CD4-positive, alpha-beta T cell treated with Interleukin-4 for 4 hours (primary cell): ENCODE measurements at regions not wholly inside any gene's neighbourhood (a gene's known extent, or its start where the extent isn't known, plus 50 kb on each side); places are given as distances from the start of the nearest gene placed in this dataset.
"Not testable (repeated sequence)": the region's sequence is repeated elsewhere in the genome, so short reads cannot be mapped to it uniquely, and the experiment has no call there.

Source experiments
- DNase-seq: peaks from one replicate; pipeline ENCODE4 v3.0.0-alpha.2; 2020

DNA sequence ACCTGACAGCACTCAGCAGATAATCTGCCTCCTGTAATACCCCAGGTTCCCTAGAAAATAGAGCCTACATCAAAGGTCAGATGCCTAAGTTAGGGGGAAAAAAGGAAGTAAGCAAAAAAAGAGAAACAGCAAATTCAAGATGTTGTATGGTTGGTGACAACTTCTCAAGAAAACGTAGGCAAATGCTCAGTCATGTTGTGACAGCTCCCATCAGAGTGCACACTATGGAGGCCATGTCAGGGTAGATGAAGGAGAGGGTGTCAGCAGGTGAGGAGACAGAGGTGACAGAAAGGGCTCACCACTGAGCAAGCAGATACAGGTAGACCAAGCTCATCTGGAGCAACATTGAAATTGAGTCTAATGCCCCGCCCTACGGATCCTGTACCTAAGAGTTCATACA is 356.8 kb upstream of the BRINP1 start:
- no peak for DNase-seq

DNA sequence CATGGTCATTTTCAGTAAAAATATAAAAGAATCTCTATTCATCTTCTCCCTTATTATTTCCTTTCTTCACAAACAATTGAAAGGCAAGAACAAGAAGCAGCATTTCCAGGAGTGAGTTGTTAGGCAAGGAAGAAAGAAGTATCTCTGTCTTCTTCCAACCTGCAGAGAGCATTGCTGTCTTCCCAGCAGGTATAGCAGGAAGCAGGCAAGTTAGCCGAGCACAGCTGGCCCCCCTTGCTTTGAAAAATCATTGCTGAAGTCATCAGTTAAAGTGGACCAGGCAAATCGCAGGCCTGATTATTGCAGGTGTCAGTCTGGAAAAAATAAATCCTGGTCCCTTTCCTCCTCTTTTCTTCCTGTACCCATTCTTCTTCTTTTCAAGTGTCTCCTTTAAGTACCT is 353.1 kb upstream of the BRINP1 start:
- no peak for DNase-seq

DNA sequence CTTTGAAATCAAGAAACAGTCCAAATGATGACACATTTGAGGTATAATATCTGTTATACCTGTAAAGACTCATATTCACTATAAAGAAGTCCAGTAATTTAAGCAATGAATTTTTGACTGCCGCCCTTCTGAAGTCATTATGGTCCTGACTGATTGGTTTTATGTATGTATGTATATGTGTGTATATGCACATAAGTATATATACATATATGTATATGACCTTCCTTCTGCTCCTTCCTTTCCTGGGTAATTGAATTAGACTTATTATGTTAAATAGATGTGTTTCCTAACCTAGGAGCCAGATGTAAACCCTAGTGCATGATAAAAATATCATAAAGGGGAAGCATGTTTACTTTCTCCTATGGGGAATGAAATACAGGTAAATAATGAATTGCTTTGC is 343.1 kb upstream of the BRINP1 start:
- DNase-seq, result no peak

DNA sequence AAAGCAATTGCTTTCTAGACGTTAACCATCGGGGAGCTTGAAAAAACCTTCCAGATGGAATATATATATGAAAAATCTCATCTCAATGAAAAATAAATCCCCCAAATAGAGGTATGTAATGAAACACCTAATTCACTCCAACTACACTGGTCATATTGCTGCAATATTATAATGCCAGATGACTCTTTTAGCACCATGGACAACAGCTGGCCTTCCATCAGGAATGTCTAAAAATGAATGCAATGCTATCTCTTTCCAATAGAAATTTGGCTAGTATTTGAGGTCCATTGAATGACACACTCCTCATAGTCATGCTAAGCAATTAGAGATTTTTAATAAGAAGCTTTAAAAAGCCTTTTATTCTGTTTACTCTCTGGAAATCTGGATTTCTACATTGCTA is 340.2 kb upstream of the BRINP1 start:
- no peak for DNase-seq

DNA sequence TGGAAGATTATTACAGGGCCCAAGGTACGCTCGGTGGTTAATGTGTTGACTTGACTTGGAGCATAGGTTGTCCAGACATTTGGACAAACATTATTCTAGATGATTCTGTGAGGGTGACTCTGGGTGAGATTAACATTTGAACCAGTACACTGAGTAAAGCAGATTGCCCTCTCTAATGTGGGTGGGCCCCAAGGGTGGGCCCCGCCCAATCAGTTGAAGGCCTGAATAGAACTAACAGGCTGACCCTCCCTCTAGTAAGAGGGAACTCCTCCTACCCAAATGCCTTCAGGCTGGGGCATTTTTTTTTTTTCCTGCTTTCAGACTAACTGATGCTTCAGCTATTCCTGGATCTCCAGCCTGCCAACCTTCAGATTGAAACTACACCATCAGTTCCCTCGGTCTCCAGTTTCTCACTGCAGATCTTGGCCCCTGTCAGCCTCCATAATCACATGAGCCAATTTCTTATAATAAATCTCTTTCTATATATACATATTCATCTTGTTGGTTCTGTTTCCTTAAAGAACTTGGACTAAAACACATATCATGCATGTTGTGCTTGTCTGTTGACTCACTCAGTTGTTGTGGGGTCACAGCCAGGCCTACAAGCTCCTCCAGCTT is 338.1 kb upstream of the BRINP1 start:
- DNase-seq, result no peak

DNA sequence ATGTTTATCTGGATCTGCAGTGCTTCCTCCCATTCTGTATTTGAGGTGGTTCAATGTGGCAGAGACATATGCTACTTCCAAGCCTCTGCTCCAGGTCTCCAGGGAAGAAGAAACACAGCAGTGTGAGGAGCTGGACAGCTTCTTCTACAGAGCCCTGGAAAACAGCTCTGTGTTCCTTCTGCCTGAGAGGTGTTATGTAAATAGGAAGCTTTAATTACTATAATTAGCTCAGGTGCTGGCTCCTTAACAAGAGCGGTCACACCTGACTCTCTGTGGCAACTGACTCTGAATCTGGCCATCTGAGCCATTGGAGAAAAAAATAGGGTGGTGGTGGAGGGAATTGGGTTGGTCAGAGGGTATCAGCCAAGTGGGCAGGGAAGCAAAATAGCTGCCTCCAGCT is 332.4 kb upstream of the BRINP1 start:
- DNase-seq, result no peak

DNA sequence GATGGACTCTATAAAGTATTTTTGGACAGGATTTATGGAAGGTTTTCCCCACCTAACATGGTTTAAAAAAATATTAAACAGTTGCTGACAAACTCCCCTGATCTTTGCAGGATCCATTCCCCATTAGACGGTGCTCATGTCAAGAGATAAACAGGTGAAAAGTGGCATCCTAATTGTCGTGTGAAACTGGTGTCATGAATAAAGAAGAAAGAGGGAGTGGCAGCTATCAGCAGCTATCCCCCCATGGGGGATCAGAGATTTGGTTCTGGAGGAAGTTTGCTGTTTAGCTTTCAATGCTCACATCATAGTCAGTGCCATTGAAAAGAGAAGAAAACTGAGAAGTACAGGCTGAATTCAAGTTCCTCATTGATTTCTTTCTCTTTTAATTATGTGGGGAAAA is 329.3 kb upstream of the BRINP1 start:
- no peak for DNase-seq

DNA sequence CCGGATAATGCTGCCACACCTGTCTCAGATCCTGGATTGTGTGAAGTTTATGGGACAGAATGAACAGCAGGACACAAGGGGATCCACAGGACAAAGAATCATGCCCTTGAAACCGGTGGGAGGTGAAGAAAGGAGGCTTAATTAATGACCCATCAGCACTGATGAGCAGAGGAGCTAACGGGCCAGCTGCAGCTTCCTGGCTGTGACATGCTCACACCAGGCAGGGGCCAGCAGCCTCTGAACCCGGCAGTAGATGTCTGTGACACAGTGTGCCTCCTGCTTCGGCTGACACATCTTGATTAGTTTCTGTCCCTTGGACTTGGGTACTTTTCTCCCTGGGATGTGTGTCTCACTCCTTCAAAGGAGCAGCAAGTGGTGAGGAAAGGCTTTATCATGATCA is 328.8 kb upstream of the BRINP1 start:
- DNase-seq, result no peak

DNA sequence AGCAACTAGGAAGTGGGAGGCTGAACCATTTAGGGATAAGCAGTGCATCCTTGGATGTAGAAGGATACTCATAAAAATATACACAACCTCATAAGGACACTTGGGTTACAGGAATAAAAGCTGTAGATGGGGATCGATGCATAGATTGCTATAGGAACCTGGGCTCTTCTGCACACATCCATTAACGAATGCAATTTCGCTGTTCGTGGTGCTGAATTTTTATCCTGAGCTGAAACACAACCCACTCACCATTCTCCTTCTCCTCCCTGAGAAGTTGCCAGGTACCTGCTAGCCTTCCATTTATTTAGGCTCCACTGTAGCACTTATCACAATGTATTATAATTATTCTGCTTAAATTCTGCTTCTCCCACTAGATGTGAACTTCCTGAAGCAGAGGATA is 320.6 kb upstream of the BRINP1 start:
- DNase-seq, result no peak

DNA sequence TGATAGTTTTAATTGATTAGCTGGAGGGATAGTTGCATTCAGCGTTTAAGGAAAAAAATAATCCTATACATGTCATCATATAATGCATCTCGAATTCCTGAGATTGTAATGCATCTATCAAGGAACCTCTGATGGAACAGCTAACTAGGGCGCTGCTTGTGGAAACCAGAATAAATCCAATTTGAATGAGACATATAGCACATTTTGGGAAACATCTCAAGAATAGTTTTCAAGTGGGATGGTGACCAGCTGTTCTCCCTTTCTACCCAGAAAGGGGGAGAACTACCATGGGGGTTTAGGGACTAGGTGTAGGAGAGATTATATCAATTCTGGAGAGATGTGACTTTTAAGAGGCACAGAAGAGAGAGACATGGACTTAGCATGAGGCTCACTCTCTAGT is 319.3 kb upstream of the BRINP1 start:
- no peak for DNase-seq

DNA sequence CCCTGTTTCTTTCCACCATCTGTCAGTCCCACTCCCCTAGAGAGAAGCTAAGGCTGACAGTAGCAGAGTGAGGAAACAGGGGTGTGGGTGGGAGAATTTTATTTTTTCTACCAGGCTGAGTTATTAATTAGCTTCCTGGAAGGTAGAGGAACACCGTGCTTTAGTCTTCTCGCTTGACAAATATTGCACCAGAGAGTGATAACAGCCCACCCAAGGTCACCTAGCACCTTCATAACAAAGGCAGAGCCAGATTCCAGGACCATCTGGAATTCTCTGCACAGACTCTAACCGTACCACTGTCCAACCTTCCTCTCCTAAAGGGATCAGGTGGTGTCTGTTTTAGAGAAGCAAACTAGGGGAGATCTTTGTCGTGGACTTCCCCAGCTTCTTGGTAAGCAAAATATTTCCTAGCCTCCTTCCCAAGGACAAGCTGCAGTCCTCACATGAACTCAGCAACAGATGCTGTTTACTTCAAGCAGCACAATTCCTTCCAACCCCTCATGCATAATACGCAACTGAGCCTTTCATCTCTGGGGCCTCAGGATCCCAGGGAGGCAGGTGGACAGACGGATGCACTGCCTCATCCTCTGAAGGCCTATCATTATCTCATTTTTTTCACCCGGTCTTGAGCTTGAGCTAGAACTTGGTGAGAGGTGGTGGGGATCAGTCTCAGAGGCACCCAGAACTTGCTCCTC is 308.7 kb upstream of the BRINP1 start:
- DNase-seq, result no peak

DNA sequence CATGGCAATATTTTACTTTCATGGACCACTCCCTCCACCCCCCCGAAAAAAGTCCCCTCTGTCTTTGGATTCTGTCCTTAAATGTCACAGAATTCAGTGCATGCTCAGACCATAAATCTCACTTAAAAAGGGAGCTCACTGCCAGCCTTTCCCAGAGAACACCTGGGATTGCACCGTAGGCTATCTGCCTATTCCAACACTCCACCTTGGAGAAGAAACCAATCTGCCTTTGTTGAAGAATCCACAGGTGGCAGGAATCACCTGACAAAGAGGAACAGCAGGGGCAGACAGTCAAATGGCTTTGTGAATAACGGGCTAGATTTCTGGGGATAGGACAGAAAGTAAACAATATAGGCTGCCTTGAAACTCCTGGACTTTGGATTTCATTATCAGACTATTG is 306.7 kb upstream of the BRINP1 start:
- no peak for DNase-seq

DNA sequence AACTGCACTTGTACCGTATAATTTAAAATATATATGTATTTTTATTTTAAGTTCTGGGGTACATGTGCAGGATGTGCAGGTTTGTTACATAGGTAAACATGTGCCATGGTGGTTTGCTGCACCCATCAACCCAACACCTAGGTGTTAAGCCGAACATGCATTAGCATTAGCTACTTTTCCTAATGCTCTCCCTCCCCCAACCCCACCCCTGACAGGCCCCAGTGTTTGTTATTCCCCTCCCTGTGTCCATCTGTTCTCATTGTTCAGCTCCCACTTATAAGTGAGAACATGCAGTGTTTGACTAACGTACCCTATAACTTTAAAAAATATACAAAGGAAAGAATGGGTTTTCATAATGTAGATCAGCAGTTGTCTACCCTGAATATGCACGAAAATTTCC is 303.5 kb upstream of the BRINP1 start:
- not testable (repeated sequence) for DNase-seq

DNA sequence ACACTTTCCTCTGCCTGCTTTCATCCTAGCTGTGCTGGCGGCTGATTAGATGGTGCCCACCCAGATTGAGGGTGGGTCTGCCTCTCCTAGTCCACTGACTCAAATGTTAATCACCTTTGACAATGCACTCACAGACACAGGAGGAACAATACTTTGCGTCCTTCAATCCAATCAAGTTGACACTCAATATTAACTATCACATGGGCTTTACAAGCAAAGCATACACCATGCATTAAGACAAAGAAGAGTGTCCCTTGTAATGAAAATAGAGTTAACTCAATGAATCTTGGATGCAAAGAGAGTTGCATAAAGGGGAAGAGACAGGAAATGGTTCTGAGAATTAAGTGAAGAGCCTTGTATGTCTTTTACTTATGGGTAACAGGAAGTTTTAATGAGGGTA is 298.7 kb upstream of the BRINP1 start:
- DNase-seq, result no peak

DNA sequence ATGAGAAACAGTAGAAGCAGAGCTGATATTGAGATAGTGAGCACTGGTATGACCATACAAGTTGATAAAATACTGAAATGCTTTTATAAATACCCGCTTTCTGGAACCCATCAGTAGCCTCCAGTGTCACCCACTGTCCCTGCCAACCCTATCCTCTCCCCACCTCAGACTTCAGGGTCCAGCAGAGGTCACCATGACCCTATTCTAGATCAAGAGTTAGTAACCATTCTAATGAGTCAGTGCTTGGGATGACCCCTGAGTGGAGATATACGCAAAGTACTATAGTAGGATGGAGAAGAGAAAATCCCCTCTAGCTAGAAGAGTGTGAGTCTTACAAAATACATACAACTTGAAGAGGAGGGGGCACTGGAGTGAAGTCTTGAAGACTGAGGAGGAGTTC is 297.9 kb upstream of the BRINP1 start:
- DNase-seq, result no peak

DNA sequence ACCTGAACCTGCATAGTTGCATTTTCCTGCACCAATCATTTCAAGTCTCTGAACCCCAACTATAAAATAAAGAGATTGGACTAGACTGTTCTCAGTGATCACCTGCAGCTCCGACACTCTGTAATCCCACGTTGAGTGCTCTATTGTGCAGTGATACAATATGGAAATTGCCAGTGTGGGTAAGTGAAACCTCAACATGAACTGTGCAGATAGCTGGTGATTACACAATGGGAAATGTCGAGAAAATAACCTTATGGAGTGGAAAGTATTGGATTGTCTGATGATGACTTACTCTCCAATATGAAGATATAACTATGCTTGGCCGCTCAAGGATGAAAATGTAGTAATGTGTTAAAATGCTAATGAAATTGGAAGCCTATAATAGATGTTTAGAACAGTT is 293.1 kb upstream of the BRINP1 start:
- no peak for DNase-seq

DNA sequence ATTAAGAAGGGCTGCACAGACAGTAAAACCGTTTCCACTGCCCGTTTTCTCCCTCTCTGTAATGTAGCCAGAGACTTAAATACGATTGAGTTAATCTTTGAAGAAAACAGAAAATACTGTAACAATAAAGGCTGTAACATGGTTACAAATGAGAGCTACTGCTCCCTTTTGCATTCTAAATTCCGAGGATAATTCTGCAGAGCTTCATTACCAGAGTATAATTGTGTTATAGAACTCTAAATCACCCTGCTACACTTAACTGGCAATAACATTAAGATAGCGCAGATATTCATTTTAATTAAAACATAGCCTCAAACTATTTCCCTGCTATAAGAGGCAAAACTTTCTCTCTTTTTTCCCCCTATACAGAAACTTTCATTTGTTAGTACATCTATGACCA is 283.7 kb upstream of the BRINP1 start:
- no peak for DNase-seq

DNA sequence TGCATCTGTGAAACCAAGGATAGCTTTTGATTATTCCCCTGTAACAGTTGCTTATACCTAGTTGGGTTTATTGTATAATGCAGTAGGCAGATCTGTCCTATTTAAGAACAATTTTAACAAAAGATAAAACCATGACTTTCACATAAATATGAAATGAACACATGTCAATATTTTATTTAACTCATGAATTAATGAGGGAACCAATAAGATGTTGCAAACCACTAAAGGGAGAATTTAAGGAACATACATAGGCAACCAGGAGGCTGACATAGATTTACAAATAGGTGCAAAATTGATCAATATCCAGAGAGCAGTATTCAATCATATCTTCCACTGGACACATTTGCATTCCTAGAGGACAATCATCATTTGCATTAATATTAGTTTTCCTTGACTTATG is 280.0 kb upstream of the BRINP1 start:
- DNase-seq, result no peak

DNA sequence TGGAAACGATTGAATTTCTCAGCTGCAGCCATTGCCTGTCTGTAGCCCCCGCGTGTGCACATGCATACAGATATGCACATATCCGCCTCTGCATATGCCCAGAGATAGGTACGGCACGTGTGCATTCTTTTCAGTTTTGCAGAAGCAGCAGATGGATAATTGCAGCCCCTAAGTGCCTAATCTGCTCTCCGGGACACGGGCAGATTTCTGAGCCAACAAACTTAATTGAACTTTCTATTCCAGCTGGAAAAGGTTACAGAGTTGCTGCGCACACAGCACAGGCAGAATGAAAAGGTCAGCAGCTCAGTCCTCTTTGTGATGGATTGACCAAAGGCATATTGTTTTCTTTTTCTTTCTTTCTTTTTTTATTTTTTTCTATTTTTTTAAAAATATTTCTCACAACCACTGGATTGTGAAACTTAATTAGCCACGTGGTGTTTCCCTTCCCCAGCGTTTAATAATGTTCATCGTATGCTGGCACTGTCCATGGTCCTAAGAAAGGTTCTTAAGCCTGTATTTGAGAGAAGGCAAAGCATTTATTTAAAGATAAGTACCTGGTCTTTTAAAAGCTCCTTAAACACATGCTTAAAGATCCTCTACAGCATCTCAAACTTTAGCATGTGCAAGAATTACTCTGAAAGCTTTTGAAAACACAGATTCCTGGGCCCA is 270.2 kb upstream of the BRINP1 start:
- no peak for DNase-seq

DNA sequence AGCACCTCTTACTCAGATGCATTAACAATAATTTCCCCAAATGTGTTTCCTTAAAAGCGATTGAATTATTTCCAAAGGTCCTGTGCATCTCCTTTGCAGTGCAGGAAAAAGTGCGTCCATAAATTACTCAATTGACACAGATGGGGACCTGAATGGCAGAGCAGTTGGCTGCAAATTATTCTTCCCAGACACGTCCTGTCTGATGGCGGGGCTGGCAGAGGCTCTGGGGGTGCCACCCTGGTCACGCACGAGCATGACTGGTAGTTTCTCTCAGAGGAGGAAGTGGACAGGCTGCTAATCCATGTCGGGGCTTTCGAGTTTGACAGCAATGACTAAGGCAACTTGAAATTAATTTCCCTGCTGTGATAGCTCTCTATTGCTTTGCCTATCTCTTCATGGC is 264.8 kb upstream of the BRINP1 start:
- no peak for DNase-seq

DNA sequence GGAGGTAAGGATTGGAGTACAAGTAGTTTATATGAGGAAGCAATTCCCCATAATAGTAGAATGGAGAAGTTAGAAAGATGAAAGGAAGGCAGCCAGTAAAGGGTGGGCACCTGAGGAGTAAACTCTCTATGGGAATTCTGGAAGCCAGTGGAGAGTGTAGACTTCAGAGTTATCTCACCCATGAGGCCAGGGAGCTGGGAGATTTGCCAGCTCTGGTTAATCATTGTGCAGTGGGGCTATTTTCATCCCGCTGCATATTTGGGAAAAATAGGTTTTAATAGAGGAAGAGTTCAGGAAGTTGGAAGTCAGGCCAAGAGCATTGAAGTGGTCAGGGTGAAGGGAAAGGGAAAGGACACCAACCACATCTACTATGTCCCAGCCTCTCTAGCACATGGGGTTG is 242.3 kb upstream of the BRINP1 start:
- no peak for DNase-seq

DNA sequence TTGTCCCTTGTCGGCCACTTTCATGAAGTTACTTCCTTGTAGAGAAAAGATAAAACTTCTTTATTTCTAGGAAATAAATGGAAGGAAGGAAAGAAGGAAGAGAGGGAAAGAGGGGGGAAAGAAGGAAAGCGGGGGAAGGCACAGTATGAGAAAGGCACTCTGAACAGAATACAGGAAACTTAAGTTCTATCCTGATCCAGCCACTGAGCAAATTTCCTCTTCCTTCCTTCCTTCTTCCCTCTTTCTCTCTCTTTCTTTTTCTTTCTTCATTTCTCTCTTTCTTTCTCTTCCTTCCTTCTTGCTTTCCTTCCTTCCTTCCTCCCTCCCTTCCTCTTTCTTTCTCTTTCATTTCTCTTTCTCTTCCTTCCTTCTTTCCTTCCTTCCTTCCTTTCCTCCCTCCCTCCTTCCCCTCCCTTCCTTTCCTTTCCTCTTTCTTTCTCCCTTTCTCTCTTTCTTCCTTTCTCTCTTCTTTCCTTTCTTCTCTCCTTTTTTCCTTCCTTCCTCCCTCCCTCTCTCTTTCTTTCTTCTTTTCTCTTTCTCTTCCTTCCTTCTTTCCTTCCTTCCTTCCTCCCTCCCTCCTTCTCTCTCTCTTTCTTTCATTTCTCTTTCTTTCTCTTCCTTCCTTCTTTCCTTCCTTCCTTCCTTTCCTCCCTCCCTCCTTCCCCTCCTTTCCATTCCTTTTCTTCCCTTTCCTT is 240.2 kb upstream of the BRINP1 start:
- no peak for DNase-seq

DNA sequence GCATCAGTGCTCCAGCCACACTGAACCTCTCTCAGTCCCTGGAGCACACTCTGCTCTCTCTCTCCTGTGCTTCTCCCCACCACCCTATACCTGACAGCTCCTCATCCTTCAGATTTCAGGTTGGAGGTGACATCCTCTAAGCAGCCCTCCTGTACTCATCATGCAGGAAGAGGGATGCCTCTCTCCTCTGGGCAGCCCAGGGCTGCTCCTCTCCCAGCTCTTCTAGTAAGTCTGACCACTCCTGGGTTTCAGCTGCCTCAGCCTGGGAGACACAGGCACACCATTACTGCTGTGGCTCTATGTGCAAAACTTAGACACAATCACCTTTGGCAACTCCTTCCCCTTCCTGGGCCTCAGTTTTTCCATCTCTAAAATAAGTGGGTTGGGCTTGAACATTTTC is 232.4 kb upstream of the BRINP1 start:
- DNase-seq, result no peak

DNA sequence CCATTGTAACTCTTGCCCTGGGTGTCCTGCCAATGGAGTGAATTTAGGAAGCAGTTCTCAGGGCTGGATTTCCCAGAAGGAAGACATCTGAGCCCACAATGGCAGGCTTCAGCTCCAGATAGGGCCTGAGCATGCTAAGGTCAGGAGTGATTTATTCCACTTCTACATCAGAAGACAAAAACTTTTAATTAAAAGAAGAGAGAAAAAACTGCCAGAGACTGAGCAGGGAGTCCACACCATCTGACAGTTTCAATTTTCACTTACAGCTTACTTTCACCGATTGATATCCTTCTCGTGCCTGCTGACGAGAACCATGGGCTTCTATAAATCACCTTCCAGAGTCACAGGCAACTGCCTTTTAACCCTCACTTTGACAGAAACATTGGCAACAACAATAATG is 228.3 kb upstream of the BRINP1 start:
- no peak for DNase-seq
